Nephron progenitor cell (in vitro differentiated cells): ENCODE measurements at regions not wholly inside any gene's neighbourhood (a gene's known extent, or its start where the extent isn't known, plus 50 kb on each side); places are given as distances from the start of the nearest gene placed in this dataset.
A peak's percentile ranks its signal among the peaks of the same experiment; 100 is the strongest.
"Not testable (repeated sequence)": the region's sequence is repeated elsewhere in the genome, so short reads cannot be mapped to it uniquely, and the experiment has no call there.

Experiments used
- DNase-seq: peaks from one replicate; pipeline ENCODE4 v3.0.0; 2021
- H3K27ac Mint-ChIP-seq: 2 replicates; pipeline ENCODE4 v1.8.0; 2021; ENCODE audit warnings: mild to moderate bottlenecking, moderate library complexity, mixed read lengths
- H3K27me3 Mint-ChIP-seq: 2 replicates; pipeline ENCODE4 v1.8.0; 2021; ENCODE audit warnings: mild to moderate bottlenecking, low read depth, mixed read lengths; ENCODE audit not compliant: poor library complexity
- H3K36me3 Mint-ChIP-seq: 2 replicates; pipeline ENCODE4 v1.8.0; 2021; ENCODE audit warnings: low read depth, mixed read lengths
- H3K4me1 Mint-ChIP-seq: 2 replicates; pipeline ENCODE4 v1.8.0; 2021; ENCODE audit warnings: mixed read lengths
- H3K4me3 Mint-ChIP-seq: 2 replicates; pipeline ENCODE4 v1.8.0; 2021; ENCODE audit warnings: mild to moderate bottlenecking, moderate library complexity, mixed read lengths
- H3K9me3 Mint-ChIP-seq: 2 replicates; pipeline ENCODE4 v1.8.0; 2021; ENCODE audit warnings: mild to moderate bottlenecking, moderate library complexity, mixed read lengths
- TF ChIP-seq, protein P1 (sequence below): fragments of 200-600 bp; sonication (generic); IDR thresholded peaks from 2 replicates; pipeline ENCODE4 v1.5.0; 2021; ENCODE audit warnings: antibody characterized with exemption

DNA sequence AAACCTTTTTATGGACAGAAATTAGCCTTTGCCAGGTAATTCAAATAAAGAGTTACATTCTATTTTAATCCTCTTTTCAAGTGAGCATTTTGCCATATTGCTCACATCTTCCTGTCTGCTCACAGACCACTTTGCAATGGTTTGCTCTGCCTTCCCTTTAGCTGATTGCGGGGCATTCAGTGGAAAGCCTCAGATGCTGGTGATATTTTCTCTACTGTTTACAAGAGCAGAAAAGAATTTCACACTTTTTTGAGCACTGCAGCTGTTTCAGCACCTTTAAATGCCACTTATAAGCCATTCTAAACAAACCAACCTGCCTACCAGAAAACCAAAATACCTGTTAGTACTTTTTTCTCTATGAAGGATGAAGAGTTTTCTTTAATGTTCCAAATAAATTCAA is 195.7 kb upstream of the LRIG3 start:
- Mint-ChIP-seq H3K4me1 (peaks cover 30% of the 10 kb centered on the region), H3K4me3 (no peak overlapping the region), H3K27me3 (no peaks in the 10 kb centered on the region), H3K27ac (peak overlapping the region; percentile 36), H3K36me3 (no peaks in the 10 kb centered on the region), H3K9me3 (no peaks in the 10 kb centered on the region)
- TF ChIP-seq, protein P1, sequence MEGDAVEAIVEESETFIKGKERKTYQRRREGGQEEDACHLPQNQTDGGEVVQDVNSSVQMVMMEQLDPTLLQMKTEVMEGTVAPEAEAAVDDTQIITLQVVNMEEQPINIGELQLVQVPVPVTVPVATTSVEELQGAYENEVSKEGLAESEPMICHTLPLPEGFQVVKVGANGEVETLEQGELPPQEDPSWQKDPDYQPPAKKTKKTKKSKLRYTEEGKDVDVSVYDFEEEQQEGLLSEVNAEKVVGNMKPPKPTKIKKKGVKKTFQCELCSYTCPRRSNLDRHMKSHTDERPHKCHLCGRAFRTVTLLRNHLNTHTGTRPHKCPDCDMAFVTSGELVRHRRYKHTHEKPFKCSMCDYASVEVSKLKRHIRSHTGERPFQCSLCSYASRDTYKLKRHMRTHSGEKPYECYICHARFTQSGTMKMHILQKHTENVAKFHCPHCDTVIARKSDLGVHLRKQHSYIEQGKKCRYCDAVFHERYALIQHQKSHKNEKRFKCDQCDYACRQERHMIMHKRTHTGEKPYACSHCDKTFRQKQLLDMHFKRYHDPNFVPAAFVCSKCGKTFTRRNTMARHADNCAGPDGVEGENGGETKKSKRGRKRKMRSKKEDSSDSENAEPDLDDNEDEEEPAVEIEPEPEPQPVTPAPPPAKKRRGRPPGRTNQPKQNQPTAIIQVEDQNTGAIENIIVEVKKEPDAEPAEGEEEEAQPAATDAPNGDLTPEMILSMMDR = no peak
- no peak for DNase-seq

DNA sequence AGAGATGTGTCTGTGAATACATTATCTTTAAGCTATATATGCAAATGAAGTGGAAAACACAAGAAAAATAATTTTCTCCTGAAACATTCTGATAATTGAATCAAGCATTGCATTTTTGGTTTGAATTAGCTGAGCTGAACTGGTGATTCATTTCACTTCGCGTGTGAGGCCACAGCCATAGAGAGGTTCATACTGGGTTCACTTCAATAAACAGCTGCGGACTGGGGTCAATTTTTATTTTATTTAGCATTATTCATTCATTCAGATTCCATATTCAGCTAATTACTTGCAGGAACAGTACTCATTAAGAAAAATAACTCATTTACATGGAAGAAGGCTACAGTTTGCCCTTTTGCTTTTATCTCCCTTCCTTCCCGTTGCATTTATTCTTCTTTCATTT is 195.2 kb upstream of the LRIG3 start:
- no peaks in the 10 kb centered on the region for H3K27me3 Mint-ChIP-seq
- TF ChIP-seq, protein P1 = no peak
- H3K36me3 Mint-ChIP-seq = no peaks in the 10 kb centered on the region
- H3K9me3 Mint-ChIP-seq = no peaks in the 10 kb centered on the region
- peaks cover 30% of the 10 kb centered on the region for H3K4me1 Mint-ChIP-seq
- no peak for DNase-seq
- no peak overlapping the region for H3K4me3 Mint-ChIP-seq
- peak overlapping the region; percentile 40 for H3K27ac Mint-ChIP-seq

- H3K36me3 Mint-ChIP-seq = no peaks in the 10 kb centered on the region
These were observed 193.7 kb upstream of the LRIG3 start for GRCh38 chr12:59113831-59114615.

DNA sequence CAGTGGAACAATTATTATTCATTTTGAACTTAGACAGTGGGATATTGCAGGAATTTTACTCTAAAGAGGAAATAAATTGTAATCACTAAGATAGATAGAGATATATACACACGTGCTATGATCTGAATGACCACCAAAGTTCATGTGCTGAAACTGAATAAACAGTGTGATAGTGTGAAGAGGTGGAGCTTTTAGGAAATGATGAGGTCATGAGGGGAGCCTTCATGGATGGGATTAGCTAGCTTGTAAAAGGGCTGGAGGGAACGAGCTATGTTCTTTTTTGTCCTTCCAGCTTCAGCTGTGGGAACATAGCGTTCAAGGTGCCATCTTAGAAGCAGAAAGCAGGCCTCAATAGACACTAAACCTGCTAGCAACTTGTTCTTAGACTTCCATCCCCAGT is 191.5 kb upstream of the LRIG3 start:
- TF ChIP-seq, protein P1 = no peak
- Mint-ChIP-seq H3K9me3 (no peaks in the 10 kb centered on the region), H3K27ac (no peak overlapping the region), H3K4me1 (peaks cover 37% of the 10 kb centered on the region), H3K4me3 (no peak overlapping the region), H3K36me3 (no peaks in the 10 kb centered on the region), H3K27me3 (no peaks in the 10 kb centered on the region)
- DNase-seq = no peak

More at GRCh38 chr12:59113831-59114615, 193.7 kb upstream of the LRIG3 start:
- Mint-ChIP-seq H3K27me3 (no peaks in the 10 kb centered on the region), H3K27ac (no peak overlapping the region), H3K9me3 (no peaks in the 10 kb centered on the region), H3K4me1 (peaks cover 30% of the 10 kb centered on the region), H3K4me3 (no peak overlapping the region)
- TF ChIP-seq, protein P1 = peak; percentile 96
- peak; percentile 84 for DNase-seq

GRCh38 chr12:59108516-59108915 is 188.2 kb upstream of the LRIG3 start:
- H3K36me3 Mint-ChIP-seq = not testable (repeated sequence)

DNA sequence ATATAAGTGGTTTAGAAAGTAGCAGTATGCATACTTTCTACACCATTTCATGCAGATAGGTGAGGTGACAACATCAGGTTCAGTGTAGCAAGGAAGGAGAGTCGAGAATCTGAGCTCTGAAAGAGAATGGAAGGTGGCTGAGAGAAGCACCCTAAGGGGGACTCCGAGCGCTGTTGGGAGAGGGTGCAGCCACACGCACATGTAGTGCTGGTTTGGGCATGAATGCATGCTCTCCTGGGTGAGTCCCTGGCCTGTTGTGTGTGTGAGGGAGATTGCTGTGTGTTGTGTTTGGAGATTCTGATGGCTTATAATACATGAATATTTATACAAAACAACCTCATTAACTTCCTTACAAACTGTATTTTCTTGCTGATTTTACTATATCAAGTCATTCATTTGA is 180.3 kb upstream of the LRIG3 start:
- no peaks in the 10 kb centered on the region for H3K27me3 Mint-ChIP-seq
- H3K36me3 Mint-ChIP-seq = no peaks in the 10 kb centered on the region
- no peak overlapping the region for H3K4me3 Mint-ChIP-seq
- H3K9me3 Mint-ChIP-seq = no peaks in the 10 kb centered on the region
- no peaks in the 10 kb centered on the region for H3K4me1 Mint-ChIP-seq
- TF ChIP-seq, protein P1 = no peak
- H3K27ac Mint-ChIP-seq = no peak overlapping the region
- DNase-seq = no peak

More at GRCh38 chr12:59108516-59108915, 188.2 kb upstream of the LRIG3 start:
- H3K4me1 Mint-ChIP-seq = peaks cover 16% of the 10 kb centered on the region
- H3K4me3 Mint-ChIP-seq, H3K27ac Mint-ChIP-seq, H3K9me3 Mint-ChIP-seq, H3K27me3 Mint-ChIP-seq, DNase-seq: not testable (repeated sequence)
